HG03175 (cell line): ENCODE measurements at regions not wholly inside any gene's neighbourhood (a gene's known extent, or its start where the extent isn't known, plus 50 kb on each side); places are given as distances from the start of the nearest gene placed in this dataset.

ENCODE experiments used
- ATAC-seq: cut with Tn5 transposase; IDR thresholded peaks from one replicate; pipeline ENCODE4 v1.9.1; 2021; ENCODE audit warnings: mild to moderate bottlenecking, moderate library complexity; ENCODE audit not compliant: unreplicated experiment

DNA sequence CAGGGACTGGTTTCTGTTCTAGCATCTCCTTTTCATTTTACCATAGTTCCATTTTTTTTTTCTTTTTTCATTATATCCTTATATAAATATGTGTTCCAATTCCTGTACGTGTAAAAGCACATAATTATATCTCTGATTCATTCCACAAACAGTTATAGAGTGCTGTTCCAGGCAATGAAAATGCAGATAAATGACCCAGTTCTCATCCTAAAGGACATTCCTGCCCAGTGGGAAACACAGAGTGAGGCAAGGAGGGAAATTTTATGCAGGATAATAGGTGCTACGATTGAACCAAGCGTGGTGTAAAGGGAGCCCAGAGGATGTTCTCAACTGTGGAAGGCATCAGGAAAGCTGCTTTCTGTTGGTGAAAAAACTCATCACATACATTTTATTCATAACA lies 408.1 kb downstream of the GATA3 start:
- ATAC-seq = no peak

DNA sequence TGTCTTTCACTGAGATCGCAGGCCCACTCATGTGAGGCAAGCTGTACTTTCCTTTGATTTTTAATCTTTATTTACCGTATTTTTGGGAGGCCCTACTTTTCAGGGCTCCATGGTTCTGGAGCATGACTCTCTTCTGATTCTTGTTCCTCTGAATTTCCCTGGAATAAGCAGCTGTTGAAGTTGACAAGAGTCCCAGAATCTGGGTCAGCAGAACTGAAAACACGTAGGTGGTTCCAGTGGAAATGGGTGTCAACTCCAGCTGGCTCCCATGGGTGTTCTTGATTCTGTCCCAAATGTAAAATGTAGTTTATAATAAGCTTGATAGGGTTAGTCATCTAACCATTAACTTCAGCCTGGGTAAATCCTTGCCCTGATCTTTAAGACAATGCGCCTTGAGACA lies 409.4 kb downstream of the GATA3 start:
- no peak for ATAC-seq

DNA sequence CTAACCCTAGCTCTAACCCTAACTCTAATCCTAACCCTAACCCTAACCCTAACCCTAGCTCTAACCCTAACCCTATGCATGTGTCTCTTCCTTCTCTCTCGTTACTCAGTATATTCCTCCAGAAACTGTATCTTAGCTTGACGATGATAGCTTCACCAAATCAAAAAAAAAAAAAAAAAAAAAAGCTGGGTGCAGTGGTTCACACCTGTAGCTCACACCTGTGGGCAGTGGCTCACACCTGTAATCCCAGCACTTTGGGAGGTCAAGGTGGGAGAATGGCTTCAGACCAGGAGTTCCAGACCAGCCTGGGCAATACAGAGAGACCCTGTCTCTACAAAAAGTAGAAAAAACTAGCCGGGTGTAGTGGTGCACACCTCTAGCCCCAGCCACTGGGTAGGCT lies 414.0 kb downstream of the GATA3 start:
- no peak for ATAC-seq

DNA sequence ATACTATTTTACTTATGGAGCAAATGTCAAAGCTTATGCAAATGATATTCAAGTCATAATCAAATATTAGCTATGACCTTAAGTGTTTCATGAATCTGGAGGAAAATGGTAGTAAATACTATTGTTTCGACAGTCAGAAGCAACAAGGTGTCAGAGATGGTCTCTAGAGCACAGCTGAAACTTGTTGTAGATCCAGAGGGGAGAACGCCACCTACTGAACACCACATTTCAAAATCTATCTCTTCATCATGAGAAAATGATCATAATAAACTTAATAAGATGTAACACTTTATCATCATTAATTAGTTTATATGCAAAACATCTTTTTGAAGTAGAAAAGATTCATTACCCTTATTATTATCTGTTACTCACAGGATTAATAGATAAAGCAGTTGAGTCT lies 418.7 kb downstream of the GATA3 start:
- ATAC-seq = no peak

DNA sequence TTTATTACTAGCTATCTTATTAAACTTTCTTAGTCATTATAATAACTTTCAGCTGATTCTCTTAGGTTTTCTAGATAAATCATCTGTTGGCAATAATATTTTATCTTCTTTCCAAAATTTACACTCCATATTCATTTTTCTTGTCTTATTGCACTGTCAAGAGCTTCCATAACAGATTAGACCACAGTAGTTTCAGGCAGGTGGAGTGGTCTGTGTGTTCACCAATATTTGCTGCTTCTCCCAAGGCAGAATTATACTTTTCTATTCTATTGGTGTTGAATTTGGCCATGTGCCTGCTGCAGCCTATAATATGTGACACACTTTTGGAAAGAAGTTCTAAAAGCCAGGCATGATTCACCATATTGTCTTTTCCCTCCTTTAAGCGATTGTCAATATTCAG lies 422.8 kb downstream of the GATA3 start:
- no peak for ATAC-seq

DNA sequence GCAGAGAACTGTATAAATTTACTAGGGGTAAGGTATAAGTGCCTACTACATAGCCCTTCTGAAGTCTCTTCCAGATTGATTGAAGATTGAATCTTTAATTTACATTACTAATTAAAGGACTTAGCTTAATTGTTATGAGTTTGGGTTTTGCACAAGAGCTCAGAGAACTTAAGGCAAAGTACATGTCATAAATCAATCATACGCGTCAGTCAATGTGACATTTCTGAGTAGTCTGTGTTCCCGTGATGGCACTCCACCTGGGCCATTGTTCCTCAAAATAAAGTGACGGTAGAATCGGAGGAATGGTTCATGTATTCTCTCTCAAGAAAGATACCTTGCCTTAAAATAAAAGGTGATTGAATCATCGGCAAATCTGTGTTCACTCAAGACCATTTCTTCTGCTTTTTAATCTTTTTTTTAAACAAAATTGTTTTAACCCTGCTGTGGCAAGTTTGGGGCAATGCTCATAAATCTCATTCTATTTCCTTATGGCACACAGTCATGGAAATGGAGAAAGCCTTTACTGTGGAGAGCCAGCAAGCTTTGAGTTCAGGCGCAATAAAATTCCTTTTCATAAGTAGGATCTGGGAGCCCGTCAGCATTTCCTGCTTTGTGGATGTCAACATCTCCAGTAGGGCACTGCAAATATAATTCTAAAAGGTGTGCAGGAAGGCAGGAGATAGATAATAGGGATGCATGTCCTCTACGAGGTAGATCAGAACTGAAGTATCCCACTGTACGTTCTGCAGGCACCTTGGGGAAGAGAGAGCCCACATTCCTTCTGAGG lies 427.4 kb downstream of the GATA3 start:
- no peak for ATAC-seq

DNA sequence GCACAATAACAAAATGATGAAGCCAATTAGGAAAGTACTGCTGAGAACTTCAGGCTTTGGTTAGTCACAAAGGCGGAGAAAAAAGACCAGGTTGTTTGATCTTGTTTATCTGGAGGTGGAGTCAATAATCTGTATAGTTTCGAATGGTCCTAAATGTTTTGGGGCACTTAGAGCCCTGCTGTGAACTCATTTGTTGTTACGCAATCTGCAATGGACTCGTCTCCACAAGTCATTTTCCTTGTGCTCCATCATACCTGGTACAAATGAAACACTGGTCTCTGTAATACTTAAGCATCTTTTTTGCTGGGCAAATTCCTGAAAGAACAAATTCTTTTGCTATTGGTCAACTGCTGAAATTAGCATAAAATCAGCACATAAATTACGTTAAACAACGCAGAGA lies 430.5 kb downstream of the GATA3 start:
- ATAC-seq = no peak

DNA sequence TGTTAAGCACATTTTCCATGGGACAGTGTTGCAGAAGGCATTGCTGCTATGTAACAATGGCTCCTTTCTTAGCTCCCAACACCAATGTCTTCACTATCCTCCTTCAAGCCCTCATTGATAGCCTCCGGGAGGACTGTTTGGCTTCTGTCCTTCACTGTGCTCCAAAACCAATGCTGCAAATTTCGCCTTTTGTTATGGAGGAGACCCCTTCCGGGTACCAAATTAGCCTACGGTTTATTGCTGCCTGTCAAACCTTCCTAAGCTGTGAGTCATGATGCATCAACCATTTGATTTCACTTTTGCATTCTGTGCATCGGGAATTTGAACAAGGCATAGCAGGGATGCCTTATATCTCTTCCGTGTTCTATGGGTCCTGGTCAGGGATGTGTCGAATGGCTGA lies 432.9 kb downstream of the GATA3 start:
- no peak for ATAC-seq

DNA sequence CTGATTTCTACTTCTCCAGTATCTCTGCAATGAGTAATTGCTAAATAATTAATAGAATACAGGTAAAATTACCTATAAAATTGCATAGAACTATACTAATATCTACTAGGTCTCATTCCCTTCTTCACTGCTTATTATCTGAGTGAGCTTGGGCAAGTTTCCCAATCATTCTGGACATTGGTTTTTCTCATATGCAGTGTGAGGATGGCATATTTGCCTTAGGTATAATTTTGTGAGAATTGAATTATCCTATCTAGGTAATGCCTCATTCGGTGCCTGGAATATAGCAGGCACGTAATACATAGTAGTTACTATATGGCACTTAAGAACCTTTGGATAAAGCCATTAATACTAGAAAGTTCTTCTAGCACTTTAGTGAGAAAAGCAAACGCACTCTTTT lies 434.7 kb downstream of the GATA3 start:
- ATAC-seq = no peak

DNA sequence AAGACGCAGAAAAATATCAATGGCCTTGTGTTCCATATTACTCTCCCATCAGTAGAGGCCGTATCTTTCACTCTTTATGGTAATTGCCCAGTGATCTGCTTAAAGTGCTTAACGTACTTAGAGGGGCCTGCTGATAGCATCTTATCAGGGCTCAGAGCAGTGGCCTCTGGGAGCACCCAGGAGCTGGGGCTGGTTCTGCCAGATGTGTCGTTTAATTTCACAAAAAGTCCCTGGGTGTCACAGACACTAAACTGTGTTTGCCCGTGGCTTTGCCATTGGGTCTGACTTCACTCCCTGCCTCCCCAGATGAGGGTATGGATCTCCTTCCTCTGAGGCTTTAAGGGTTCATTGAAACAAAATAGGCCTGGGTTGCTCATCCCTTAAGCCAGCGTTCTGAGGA lies 435.3 kb downstream of the GATA3 start:
- no peak for ATAC-seq

DNA sequence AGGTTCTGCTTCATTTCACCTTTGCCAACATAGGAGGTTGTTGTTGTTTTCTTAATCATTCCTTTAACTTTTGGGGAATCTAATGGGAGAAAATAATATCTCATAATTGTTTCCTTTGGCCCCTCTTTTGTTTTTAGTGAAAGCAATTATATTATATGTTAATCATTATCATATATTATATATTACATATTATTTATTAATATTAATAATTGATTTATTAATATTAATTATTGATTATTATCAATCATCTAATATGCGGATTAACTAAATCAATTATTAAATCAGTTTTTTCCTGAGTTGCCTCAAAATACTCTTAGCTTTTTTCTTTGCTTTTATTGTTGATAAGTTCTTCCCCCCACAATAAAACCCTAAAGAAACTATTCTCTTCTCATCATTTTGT lies 443.8 kb downstream of the GATA3 start:
- no peak for ATAC-seq

DNA sequence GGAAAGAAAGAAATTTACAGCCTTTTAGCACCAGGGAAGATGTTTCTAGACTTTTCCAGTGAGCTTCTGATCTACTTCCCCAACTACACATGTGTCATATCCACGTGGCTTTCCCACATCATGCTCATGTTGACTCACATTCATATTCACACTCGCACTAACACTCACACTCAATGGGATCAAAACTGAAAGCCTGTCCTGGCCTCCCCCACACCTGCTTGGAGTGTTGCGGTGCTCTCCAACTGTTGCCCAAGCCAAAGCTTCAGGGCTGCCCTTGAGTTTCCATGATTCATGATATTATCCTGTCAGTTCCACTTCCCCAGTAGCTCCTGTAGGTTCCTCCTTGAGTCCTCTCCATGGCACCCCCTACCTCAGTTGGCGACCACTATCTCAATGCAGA lies 444.4 kb downstream of the GATA3 start:
- ATAC-seq = no peak

DNA sequence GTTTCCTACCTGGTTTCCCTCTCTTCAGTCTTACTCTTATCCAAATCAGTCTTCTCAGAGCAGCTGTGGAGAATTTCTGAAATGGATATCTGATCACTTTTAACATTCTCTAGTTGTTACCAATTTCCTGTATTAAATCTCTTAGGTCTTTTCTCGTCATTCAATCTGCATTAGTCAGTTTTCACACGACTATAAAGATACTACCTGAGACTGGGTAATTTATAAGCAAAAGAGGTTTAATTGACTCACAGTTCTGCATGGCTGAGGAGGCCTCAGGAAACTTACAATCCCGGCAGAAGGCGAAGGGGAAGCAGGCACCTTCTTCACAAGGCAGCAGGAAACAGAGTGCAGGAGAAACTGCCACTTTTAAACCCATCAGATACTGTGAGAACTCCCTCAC lies 444.8 kb downstream of the GATA3 start:
- no peak for ATAC-seq

DNA sequence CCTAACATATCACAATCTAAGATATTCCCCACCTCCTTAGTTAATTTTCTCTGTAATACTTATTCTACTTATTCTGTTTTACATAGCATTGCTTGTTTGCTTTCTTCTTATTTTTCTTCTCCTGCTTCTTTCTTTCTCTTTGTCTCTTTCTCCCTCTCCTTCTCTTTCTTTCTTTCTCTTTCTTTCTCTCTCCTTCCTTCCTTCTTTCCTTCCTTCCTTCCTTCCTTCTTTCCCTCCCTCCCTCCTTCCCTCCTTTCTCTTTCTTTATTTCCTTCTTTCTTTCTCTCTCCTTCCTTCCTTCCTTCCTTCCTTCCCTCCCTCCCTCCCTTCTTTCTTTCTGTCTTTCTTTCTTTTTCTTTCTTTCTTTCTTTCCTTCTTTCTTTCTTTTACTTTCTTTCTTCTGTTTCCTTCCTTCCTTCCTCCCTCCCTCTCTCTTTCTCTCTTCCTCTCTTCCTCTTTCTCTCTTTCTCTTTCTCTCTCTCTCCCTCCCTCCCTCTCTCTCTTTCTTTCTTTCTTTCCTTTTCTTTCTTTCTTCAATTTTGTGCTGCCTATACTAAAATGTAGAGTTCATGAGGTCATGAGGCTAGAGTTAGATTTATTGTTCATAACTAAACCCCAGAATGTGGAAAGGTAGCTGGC lies 445.4 kb downstream of the GATA3 start:
- no peak for ATAC-seq

DNA sequence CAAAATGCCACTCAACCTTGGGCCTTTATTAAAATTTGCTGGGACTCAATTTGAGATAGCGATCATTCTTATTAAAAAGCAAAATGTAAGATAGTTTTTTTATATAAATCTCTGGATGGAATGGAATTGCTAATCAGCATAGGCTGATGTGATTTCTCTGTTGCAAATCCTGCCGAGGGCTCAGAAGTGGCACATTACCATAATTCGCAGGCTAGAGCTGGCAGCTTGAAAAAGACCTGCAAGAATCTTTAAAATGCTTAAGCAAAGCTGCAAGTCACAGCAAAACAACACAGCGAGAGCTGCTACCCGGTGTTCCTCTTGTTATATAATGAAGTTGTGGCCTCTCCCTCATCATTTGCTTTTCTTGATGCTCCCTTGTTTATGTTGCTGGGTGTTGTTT lies 448.1 kb downstream of the GATA3 start:
- ATAC-seq = no peak

DNA sequence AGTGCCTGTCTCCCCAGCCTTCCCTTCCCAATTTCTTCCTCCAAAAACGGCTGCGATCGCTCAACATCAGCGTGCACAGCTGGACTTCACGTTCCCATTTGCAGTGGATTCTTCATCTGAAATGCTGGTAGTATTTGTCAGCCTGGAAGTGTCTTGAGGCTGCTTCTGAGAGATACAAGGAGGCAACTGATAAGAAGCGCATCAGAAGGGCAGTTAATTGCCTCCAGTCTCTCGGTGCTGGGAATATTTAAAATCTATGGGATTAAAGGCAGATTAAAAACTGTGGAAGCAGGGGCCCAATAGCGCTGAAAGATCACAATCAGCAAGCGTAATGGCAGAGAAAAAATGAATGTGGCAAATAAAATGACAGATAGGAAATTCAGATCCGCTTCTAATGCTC lies 450.0 kb downstream of the GATA3 start:
- ATAC-seq = no peak

DNA sequence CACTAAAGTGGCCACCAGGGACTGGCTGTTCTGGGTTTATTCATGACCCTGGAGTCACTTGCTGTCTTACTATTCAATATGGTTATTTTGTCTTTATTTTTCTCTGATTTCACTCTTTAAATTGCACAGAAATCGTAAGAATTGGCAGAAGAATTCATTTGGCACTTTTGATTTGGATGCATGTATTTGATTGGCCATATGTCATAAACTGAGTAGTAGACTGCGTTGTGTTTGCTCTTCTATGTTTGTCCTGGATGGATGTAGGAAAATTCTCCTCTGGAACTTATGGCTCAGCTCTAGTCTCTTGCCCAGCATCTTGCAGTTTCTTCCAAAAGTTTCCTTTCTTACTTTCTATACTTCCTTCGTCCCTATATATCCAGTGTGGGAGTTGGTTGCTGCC lies 452.7 kb downstream of the GATA3 start:
- no peak for ATAC-seq

DNA sequence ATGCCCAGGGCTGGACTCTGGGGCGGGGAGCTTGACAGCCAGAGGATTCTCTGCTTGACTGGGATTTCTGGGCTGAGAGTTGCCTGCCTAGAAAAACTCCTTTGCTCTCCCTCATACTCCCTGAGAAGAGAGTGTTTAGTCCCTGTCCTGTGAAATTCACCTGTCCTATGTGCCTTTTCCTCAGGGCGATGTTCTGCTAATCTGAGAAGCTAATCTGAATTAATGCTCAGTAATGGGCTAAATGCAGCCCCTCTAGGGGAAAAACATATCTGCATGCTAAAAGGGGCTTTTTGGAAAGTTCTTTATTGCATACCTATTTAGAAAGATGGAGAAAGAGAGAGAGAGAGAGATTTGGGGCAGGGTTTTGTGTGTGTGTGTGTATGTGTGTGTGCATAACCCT lies 454.4 kb downstream of the GATA3 start:
- no peak for ATAC-seq

DNA sequence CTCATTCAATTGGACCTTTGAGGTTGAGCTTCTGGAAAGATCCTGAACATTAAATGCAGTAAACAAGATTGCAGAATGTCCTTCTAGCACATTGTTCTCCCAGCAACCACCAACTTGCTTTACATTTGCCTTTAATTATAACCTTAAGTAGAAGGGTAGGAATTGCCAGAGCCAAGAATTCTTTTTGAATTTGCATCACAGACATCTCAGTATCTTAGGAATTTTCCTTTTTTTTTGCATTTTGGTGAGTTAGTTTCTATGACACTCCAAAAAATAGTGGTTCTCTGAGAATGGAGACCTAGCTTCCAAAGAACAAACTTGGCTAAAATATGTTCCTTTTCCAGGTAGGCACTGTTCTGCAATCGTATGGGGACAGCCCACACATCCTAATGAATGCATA lies 456.0 kb downstream of the GATA3 start:
- no peak for ATAC-seq

DNA sequence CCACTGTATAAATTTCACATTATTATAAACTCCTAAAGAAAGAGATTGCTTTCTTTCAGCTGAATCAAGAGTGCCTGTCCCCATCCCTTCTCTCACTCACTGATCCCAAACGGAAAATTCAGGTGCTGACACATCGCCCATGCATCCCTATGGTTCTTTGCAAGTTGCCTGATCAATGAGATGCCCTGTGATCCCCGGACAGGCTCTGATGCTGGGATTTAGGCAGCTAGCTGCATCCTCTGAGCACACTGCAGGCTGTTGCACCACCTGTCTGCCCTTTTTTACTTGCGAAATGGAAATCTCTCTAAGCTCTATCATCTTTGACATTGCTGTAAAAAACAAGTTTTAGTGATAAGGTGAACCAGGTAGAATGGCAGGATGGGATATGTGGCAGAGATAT lies 456.5 kb downstream of the GATA3 start:
- no peak for ATAC-seq

DNA sequence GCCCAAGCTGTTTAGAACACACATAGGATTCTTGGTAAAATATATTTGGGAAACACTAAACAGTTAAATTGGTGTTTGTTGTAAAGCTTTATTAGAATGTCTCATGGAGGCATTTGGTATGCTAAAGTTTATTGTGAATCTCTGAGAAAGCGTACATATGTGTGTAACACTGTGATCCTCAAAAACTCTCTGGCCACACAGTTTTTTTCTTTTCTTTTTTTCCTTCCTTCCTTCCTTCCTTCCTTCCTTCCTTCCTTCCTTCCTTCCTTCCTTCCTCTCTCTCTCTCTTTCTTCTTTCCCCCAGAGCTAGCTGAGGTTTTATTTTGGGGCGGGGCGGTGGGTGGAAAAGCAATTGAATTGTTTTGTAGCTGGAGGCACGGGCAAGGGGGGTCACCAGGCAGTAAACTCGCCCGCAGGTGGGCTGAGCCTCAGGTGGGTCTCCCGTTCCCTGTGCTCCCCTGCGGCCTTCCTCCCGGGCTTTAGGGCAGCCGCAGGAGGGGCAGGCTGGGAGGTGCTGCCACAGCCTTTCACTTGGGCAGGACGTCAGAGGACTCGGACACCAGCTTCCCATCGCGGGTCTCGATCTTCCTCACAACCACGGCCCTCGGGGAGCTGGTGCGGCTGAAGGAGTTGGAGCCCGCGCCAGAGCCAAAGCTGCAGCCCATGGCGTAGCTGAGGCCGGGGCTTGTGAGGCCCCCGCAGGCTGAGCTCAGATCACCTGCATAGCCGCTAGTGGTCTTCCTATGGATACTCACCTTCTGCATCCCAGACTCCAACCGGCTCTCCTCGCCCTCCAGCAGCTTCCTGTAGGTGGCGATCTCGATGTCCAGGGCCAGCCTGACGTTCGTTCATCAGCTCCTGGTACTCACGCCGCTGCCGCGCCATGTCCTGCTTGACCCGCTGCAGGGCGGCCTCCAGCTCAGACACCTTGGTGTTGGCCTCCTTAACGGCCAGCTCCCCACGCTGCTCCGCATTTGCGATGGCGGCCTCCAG lies 459.0 kb downstream of the GATA3 start:
- no peak for ATAC-seq

DNA sequence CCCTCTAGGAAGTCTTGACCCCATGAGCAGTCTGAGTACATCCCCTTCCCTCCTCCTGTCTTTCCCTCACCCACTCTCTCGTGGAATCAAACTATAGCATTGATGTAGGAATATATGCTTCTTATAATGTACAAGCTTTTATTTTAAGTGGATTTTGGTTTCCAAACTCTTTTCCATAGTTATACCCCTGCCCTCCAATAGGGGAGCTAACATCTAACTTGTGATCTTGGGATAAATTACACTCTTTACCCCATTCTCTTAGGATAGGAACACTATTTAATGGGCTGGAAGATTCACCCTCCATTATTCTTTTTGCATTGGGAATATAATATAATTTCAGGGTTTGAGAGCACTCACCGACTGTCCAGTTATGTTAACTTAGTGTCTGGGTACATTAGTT lies 465.9 kb downstream of the GATA3 start:
- no peak for ATAC-seq
